Anterior cingulate cortex (tissue), 58 donors: ENCODE measurements at regions not wholly inside any gene's neighbourhood (a gene's known extent, or its start where the extent isn't known, plus 50 kb on each side); places are given as distances from the start of the nearest gene placed in this dataset.
A peak's percentile ranks its signal among the peaks of the same experiment; 100 is the strongest.
"Not testable (repeated sequence)": the region's sequence is repeated elsewhere in the genome, so short reads cannot be mapped to it uniquely, and the experiment has no call there.

Source experiments
- DNase-seq, 58 donors: peaks; one replicate each; lab custom pipeline; 2025; lab: John Stamatoyannopoulos, UW

DNA sequence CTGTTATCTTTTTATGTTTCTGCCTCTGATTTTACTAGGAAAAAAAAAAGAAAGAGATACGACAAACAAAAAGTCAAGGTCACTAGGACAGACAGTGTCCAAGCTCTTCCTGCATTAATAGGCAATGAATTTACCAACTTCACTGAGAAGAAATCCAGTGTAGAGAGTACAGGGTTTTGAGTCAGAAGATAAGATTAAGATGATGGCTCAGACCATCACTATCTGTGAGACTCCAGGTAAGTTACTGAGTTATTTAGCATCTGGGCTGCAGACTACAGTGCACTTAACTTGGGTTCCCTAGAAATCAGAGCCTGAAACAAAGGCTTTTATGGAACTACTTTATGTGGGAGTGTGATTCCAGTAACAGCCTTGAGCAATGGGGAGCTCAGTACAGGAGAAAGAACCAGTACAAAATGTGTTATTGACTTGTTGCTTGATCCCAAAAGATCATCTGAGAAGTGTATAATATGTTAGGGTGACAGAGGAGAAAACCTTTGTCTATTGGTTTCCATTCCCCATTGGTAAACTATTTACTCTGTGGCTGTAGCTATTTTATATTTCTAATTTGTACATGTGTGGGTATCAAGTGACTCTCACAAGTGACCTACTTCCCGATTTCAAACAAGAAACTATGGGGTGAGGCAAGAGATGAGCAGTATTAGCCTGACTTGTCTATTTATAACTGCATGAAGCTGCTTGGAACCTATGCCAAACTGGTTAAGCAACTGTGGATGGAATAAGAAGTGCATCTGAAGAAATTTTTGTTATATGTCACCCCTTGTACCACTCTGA, 395.8 kb downstream of the RAB38 start:
- DNase-seq = no peak

DNA sequence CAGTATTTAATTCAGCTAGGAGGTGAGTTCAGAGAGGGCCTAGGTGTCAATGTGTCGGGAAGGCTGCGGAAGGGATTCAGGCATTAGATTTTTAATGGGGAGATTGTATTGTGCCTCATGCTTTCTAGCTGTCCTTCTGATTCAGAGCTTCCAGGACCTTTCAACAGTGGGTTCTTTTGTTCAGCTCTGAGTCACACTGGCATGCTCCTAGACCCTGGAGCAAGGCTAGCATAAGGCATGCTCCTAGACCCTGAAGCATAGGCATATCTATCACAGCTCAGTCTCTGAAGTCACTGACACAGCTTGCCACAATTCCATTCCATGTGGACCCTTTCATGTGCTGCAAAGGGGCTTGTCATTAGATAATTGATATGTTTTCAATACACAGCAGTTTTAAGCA, 396.9 kb downstream of the RAB38 start:
- DNase-seq = peak in 12 of 58 donors; percentile 1 to 22 (median 8)

- no peak for DNase-seq
Measured at GRCh38 chr11:87775036-87775435, 400.2 kb downstream of the RAB38 start.

DNA sequence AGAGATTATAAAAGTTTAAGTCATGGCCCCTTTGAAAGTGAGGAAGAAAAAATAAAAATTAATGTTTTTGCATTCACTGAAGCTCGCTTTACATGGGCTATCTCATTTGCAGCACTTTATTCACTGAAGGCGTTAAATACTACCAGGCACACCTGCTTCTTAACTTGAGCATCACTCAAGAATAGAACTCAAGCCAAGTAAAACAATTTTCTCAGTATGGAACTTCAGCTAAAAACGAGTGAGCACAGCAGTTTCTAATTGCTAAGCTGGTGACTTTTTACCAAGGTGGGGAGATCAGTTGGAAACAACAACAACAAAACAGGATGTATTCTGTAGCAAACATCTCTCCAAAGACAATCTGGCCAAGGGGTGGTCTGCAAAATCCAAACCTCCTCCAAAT, 405.6 kb downstream of the RAB38 start:
- DNase-seq = no peak

DNA sequence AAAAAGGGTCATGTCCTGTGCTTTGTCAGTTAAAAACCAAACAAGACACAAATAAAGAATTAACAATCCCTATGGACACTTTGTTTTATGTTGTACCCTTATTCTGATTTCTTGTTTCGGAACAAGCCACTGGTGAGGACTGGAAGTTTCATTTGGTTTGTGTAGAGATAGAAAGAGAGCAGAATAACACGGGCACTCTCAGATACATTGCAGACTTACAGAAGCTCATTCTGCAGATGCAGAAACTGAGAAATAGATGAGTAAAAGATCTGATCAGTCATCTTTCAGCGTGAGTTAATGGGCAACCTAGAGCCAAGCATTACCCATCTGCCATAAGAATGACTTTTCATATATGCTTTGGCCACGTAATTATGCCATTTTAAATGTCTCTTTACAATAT, 407.6 kb downstream of the RAB38 start:
- no peak for DNase-seq

DNA sequence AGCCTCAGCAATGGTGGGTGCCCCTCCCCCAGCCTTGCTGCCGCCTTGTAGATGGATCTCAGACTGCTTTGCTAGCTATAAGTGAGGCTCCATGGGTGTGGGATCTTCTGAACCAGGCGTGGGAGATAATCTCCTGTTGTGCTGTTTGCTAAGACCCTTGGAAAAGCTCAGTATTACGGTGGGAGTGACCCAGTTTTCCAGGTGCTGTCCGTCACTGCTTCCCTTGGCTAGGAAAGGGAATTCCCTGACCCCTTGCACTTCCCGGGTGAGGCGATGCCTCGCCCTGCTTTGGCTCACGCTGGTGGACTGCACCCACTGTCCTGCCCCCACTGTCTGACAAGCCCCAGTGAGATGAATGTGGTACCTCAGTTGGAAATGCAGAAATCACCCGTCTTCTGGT, 411.2 kb downstream of the RAB38 start:
- DNase-seq = not testable (repeated sequence)

DNA sequence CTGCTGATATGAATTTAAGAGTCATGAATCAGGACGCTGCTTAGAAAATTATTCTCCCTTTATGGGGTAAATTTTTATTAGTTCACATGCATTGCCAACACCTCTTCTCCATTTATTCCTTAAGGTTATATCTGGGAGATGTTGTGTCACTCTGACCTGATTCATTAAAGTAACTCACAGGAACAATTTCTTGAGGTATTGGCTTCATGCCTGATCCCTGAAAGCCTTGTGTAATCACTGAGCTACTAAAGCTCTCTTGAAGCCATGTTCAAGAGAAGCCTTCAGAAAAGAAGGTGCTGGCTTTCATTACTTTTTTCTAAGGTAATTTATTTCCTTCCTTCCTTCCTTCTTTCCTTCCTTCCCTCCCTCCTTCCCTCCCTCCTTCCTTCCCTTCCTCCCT, 420.6 kb downstream of the RAB38 start:
- DNase-seq = no peak

DNA sequence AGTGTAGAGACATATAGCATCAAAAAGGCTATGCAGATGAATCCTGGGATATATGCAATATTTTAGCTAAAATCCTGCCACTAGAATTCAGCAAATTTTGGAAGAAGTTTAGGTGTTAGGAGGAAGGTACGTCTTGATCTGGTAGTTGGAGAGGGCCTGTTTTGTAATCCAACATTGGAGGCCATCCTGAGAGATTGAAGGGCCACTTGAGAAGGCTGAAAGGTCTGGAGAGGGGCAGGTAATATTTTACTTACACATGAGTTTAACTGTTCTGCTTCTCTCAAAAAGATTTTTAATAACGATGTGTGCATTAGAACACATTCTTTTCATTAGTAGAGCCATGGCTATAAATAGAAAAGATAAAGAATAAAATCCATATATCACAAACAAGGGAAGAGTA, 422.1 kb downstream of the RAB38 start:
- no peak for DNase-seq

GRCh38 chr11:87743007-87743406, 432.2 kb downstream of the RAB38 start:
- no peak for DNase-seq

DNA sequence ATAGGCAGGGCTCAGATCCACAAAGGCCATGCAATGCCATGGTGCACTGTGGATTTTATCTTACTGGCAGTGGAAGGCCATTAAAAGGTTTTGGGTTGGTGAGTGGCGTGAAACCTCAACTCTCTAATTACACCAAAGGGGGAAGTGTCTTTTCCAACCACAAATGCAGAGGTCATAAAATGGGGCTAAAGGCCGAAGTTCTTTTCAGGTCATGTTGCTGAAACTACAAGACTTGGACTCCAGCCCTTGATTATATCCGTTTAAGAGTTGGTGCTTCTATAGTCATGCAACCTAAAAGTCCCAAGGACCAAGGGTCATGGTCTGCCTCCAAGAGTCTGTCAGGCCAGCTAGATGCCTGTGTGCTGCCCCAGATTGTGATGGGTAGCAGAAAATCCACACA, 434.3 kb downstream of the RAB38 start:
- no peak for DNase-seq

DNA sequence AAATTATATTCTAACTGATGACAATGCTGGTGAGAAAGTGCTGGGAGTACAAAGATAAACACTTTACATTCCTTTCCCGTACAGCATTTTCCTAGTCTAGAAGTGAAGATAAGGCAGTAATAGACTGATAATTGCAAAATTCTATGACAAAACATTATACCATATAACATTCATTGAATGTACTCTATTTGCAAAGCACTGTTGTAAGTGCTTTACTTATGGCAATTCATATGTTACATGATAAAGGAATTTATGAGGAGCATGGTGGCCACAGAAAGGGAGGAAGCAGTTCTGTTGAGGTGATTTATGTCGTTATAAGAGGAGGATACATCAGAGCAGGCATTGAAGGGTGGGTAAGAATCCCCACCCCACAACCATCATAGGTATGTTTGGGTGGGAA, 434.8 kb downstream of the RAB38 start:
- no peak for DNase-seq

DNA sequence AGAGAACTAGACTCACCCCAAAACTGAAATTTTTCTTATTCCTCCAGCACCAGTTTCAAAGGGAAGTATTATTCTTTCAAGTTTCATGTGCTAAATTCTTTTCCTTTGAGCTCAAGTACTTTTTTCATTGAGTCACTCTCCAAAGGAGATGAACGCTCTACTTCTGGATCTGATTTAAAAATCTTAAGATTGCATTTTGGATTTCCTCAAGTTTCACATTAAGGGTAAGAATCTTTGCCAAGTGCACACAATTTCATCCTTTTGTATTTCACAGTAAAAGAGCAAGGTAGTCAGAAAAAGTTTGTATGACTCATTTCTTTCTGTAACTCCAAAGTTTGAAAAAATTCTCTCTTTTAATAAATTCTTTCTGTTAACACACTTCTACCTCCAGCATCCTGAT, 435.5 kb downstream of the RAB38 start:
- DNase-seq = no peak

- no peak for DNase-seq
Measured at GRCh38 chr11:87739261-87739660, 436.0 kb downstream of the RAB38 start.

GRCh38 chr11:87736928-87737327, 438.3 kb downstream of the RAB38 start:
- DNase-seq = no peak

DNA sequence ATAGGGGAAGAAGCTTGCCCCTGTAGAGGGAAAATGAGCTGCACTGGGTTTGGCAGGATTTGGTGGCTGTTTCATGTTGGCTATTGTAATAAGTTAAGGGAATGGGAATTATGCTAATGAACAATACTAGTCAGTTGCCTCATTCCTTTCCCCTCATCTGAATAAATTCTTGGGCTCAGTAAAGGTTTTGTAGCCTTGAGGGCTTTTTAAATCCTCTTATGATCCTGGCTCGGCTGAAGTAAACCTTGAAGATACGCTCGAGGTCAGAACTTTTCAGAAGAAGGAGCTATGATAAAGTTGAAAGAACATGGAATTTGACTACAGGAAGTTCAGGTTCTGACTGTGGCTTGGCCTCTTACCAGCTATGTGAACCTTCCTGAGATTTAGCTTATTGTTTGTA, 448.7 kb downstream of the RAB38 start:
- DNase-seq = no peak

GRCh38 chr11:87724358-87724757, 450.9 kb downstream of the RAB38 start:
- no peak for DNase-seq

DNA sequence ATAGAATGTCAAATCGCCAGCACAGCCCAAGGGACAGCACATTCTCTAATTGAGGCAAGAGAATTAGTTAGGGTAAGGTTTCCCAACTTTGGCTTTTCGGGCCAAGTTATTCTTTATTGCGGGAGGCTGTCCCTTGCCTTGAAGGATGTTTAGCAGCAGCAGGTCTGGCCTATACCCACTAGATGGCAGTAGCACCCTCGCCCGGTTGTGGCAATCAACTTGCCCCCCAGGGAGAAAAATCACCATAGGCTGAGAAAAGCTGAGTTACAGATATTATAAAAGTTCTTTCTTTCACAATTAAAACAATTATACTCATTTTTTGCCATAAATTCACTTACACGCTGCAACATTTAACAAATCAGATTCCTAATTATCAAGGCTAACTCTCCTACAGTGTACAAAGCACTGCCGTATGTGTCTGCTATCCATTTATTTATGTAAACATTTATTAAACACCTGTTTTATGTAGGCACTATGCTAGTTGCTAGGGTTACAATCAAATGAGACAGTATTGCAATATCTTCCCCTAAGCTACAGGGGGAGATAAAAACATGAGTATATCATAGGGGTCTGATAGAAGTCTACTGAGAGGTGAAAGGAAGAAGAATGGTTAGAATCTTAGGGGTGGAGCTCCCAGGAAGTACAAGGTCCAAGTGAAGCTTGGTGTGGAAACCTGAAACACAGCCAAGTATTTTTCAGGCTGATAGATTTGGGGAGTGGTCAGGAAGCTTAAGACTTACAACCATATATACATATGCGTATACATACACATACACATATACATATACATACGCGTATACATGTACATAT, 452.3 kb downstream of the RAB38 start:
- peak in 14 of 58 donors; percentile 0 to 39 (median 6) for DNase-seq

DNA sequence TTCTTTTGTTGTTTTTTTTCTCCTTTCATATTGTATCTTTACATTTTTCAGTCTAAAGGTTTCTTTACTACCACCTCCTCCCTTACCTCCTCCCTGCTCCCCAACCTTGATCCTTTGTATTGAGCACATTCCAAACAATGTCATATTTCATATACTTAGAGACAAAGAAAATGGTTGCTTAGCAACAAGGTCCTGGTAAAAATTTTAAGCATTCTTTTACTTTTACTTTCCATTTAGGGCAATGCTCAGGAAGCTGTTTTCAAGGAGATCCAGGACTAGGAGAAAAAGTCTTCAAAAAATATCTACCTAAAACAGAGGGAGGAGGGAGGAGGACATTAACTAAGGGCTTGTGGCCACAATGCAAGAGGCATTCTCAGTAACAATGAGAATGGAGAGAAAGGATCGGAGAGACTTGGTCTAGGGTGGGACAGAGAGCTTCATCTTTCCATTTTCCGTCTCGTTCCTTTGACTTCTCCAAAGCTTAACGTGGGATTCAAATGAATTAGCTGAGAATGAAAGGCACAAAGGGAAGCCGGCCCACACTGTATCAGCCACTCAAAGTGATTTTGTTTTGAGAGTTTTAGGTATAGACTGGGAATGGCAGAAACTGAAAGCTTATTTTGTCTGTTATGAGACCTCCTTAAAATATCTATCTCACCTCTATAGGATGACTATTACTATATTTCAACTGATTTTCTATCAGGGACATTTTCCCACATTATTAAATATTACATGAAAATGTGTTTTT, 455.7 kb downstream of the RAB38 start:
- DNase-seq = no peak

- DNase-seq = no peak
Measured at GRCh38 chr11:87712802-87713202, 462.4 kb downstream of the RAB38 start.

DNA sequence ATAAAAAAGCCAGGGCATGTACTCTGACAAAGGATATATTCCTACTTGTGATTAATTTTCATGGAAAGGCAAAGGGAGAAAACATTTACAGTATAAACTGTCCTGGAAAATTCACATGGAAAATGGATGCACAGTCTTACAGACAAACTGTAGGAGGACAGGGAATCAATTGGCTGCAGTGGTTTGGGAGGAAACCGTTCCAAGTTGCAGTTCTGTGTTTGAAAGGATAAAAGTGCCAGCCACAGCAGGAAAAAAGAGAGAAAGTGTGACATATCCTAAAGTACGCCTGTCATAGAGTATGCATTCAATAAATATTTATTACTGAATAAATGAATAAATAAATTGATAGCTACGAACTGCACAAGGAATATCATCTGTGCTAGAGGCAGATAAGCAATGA, 462.9 kb downstream of the RAB38 start:
- no peak for DNase-seq

DNA sequence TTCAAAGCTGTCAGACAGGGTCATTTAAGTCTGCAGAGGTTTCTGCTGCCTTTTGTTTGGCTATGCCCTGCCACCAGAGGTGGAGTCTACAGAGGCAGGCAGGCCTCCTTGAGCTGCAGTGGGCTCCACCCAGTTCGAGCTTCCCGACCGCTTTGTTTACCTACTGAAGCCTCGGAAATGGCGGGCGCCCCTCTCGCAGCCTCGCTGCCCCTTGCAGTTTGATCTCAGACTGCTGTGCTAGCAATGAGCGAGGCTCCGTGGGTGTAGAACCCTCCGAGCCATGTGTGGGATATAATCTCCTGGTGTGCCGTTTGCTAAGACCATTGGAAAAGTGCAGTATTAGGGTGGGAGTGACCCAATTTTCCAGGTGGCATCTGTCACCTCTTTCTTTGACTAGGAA, 471.7 kb downstream of the RAB38 start:
- DNase-seq = not testable (repeated sequence)
